K562 (cell line): ENCODE measurements at regions not wholly inside any gene's neighbourhood (a gene's known extent, or its start where the extent isn't known, plus 50 kb on each side); places are given as distances from the start of the nearest gene placed in this dataset.

Experiments used
- ZNF253 ChIP-seq: fragments of 250-450 bp; sonication (Bioruptor Pico); conservative IDR thresholded peaks from 2 replicates; pipeline ENCODE4 v1.6.1; 2021; ENCODE audit warnings: mild to moderate bottlenecking
- TF ChIP-seq, protein P1 (sequence below): sonication (generic); formaldehyde crosslinking; IDR thresholded peaks from 2 replicates; pipeline ENCODE4 v1.8.1; 2022; ENCODE audit warnings: missing genetic modification reagents
- TF ChIP-seq, protein P2 (sequence below): fragments of 450-650 bp; IDR thresholded peaks from 2 replicates; pipeline ENCODE4 v1.6.1; 2016; ENCODE audit warnings: mild to moderate bottlenecking
- TF ChIP-seq, protein P3 (sequence below): fragments of 150-350 bp; IDR thresholded peaks from 2 replicates; pipeline ENCODE4 v1.6.1; 2014; ENCODE audit warnings: low read depth, mild to moderate bottlenecking, low read length, borderline replicate concordance
- TF ChIP-seq, protein P4 (sequence below): fragments of 450-650 bp; IDR thresholded peaks from 2 replicates; pipeline ENCODE4 v1.6.1; 2018; ENCODE audit warnings: mild to moderate bottlenecking, low read depth; ENCODE audit not compliant: partially characterized antibody

DNA sequence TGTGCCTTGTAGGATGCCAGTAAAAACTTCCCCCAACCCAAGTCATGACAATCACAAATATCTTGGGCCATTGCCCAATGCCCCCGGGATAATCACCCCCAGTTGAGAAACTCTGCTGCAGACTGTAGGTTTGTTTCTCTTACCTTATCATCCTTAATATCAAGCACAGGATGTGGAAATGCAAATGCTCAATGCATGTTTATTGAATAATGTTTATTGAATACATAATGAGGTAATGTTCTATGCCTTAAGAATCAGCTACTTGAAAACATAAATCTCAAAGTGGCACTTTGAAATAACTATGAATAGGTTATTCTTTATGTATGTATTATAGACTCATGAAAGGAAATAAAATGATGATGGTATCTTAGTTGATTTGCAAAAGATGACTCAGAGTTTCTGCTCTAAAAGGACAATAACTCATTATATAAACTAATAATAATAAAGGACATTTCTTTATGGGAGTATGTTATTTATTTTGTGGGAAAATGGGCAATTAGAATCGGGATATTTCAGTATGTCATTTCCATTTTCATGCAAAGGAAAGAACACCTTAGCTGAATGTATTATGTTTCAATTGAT lies 414.2 kb downstream of the EFNB2 start (continued):
- TF ChIP-seq, protein P1, sequence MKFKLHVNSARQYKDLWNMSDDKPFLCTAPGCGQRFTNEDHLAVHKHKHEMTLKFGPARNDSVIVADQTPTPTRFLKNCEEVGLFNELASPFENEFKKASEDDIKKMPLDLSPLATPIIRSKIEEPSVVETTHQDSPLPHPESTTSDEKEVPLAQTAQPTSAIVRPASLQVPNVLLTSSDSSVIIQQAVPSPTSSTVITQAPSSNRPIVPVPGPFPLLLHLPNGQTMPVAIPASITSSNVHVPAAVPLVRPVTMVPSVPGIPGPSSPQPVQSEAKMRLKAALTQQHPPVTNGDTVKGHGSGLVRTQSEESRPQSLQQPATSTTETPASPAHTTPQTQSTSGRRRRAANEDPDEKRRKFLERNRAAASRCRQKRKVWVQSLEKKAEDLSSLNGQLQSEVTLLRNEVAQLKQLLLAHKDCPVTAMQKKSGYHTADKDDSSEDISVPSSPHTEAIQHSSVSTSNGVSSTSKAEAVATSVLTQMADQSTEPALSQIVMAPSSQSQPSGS (CRISPR knock-in tag): no peak
- TF ChIP-seq, protein P2, sequence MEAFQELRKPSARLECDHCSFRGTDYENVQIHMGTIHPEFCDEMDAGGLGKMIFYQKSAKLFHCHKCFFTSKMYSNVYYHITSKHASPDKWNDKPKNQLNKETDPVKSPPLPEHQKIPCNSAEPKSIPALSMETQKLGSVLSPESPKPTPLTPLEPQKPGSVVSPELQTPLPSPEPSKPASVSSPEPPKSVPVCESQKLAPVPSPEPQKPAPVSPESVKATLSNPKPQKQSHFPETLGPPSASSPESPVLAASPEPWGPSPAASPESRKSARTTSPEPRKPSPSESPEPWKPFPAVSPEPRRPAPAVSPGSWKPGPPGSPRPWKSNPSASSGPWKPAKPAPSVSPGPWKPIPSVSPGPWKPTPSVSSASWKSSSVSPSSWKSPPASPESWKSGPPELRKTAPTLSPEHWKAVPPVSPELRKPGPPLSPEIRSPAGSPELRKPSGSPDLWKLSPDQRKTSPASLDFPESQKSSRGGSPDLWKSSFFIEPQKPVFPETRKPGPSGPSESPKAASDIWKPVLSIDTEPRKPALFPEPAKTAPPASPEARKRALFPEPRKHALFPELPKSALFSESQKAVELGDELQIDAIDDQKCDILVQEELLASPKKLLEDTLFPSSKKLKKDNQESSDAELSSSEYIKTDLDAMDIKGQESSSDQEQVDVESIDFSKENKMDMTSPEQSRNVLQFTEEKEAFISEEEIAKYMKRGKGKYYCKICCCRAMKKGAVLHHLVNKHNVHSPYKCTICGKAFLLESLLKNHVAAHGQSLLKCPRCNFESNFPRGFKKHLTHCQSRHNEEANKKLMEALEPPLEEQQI: no peak
- no peak for TF ChIP-seq ZNF253 (CRISPR knock-in tag)
- TF ChIP-seq, protein P3, sequence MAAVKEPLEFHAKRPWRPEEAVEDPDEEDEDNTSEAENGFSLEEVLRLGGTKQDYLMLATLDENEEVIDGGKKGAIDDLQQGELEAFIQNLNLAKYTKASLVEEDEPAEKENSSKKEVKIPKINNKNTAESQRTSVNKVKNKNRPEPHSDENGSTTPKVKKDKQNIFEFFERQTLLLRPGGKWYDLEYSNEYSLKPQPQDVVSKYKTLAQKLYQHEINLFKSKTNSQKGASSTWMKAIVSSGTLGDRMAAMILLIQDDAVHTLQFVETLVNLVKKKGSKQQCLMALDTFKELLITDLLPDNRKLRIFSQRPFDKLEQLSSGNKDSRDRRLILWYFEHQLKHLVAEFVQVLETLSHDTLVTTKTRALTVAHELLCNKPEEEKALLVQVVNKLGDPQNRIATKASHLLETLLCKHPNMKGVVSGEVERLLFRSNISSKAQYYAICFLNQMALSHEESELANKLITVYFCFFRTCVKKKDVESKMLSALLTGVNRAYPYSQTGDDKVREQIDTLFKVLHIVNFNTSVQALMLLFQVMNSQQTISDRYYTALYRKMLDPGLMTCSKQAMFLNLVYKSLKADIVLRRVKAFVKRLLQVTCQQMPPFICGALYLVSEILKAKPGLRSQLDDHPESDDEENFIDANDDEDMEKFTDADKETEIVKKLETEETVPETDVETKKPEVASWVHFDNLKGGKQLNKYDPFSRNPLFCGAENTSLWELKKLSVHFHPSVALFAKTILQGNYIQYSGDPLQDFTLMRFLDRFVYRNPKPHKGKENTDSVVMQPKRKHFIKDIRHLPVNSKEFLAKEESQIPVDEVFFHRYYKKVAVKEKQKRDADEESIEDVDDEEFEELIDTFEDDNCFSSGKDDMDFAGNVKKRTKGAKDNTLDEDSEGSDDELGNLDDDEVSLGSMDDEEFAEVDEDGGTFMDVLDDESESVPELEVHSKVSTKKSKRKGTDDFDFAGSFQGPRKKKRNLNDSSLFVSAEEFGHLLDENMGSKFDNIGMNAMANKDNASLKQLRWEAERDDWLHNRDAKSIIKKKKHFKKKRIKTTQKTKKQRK: no peak
- TF ChIP-seq, protein P4, sequence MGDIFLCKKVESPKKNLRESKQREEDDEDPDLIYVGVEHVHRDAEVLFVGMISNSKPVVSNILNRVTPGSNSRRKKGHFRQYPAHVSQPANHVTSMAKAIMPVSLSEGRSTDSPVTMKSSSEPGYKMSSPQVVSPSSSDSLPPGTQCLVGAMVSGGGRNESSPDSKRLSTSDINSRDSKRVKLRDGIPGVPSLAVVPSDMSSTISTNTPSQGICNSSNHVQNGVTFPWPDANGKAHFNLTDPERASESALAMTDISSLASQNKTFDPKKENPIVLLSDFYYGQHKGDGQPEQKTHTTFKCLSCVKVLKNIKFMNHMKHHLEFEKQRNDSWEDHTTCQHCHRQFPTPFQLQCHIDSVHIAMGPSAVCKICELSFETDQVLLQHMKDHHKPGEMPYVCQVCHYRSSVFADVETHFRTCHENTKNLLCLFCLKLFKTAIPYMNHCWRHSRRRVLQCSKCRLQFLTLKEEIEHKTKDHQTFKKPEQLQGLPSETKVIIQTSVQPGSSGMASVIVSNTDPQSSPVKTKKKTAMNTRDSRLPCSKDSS: no peak
